Inferior parietal cortex (tissue), 1 donor: ENCODE measurements at regions not wholly inside any gene's neighbourhood (a gene's known extent, or its start where the extent isn't known, plus 50 kb on each side); places are given as distances from the start of the nearest gene placed in this dataset.

Experiments
- DNase-seq: peaks from one replicate; pipeline ENCODE4 v3.0.0-alpha.2; 2016; ENCODE audit errors: extremely low spot score

- no peak for DNase-seq
Measured at GRCh38 chr2:126748188-126748760, 92.3 kb downstream of the GYPC start.

- no peak for DNase-seq
Measured at GRCh38 chr2:126748929-126749518, 93.1 kb downstream of the GYPC start.

- DNase-seq, result no peak
Measured at GRCh38 chr2:126749537-126749936, 93.6 kb downstream of the GYPC start.

GRCh38 chr2:126750506-126750905, 94.5 kb downstream of the GYPC start:
- no peak for DNase-seq

GRCh38 chr2:126751477-126751876, 95.5 kb downstream of the GYPC start:
- DNase-seq, result no peak

GRCh38 chr2:126752876-126753275, 96.9 kb downstream of the GYPC start:
- no peak for DNase-seq

GRCh38 chr2:126753501-126754212, 97.7 kb downstream of the GYPC start:
- no peak for DNase-seq

GRCh38 chr2:126754240-126755004, 98.5 kb downstream of the GYPC start:
- DNase-seq, result no peak

- no peak for DNase-seq
Measured at GRCh38 chr2:126756125-126756524, 100.2 kb downstream of the GYPC start.

- DNase-seq, result no peak
Measured at GRCh38 chr2:126761256-126761980, 105.5 kb downstream of the GYPC start.

GRCh38 chr2:126761981-126762878, 106.3 kb downstream of the GYPC start:
- DNase-seq, result no peak

GRCh38 chr2:126764686-126765265, 108.8 kb downstream of the GYPC start:
- no peak for DNase-seq

- DNase-seq, result no peak
Measured at GRCh38 chr2:126765395-126765794, 109.4 kb downstream of the GYPC start.

GRCh38 chr2:126766295-126766968, 110.5 kb downstream of the GYPC start:
- no peak for DNase-seq

GRCh38 chr2:126766969-126767296, 111.0 kb downstream of the GYPC start:
- no peak for DNase-seq

- DNase-seq, result no peak
Measured at GRCh38 chr2:126769118-126769517, 113.2 kb downstream of the GYPC start.

- DNase-seq, result no peak
Measured at GRCh38 chr2:126770466-126770865, 114.5 kb downstream of the GYPC start.

- DNase-seq, result no peak
Measured at GRCh38 chr2:126771094-126771493, 115.1 kb downstream of the GYPC start.

GRCh38 chr2:126771501-126772195, 115.7 kb downstream of the GYPC start:
- DNase-seq, result no peak
